ENCODE measurements at regions not wholly inside any gene's neighbourhood (a gene's known extent, or its start where the extent isn't known, plus 50 kb on each side); places are given as distances from the start of the nearest gene placed in this dataset.

- no peak for TF ChIP-seq CTCF (IDR thresholded peaks at IDR 0.05)
- no peak for TF ChIP-seq NR3C1 (IDR thresholded peaks at IDR 0.05)
- TF ChIP-seq HOXA7 (CRISPR knock-in tag; IDR thresholded peaks at IDR 0.05): no peak
- TF ChIP-seq JUNB (IDR thresholded peaks at IDR 0.05): no peak
- TF ChIP-seq CHD2 (IDR thresholded peaks at IDR 0.05; ENCODE audit: low read length, partially characterized antibody): no peak
- no peak for TF ChIP-seq HMGXB4 (CRISPR knock-in tag; IDR thresholded peaks at IDR 0.05; ENCODE audit: borderline replicate concordance)
- no peak for TF ChIP-seq CEBPB (IDR thresholded peaks at IDR 0.05)
- TF ChIP-seq REST (IDR thresholded peaks at IDR 0.05): no peak
- TF ChIP-seq BHLHE40 (IDR thresholded peaks at IDR 0.05; ENCODE audit: low read depth, low read length): no peak
- TF ChIP-seq POLR2A (IDR thresholded peaks at IDR 0.05; ENCODE audit: low read length): no peak
- TF ChIP-seq CBX8 (IDR thresholded peaks at IDR 0.05): no peak
- TF ChIP-seq ELK1 (IDR thresholded peaks at IDR 0.05; ENCODE audit: low read depth, low read length): no peak
These were observed 520.9 kb downstream of the CPS1 start for GRCh38 chr2:211077216-211077767.

Measured in A549 (cell line).